Type B pancreatic cell (in vitro differentiated cells): ENCODE measurements at regions not wholly inside any gene's neighbourhood (a gene's known extent, or its start where the extent isn't known, plus 50 kb on each side); places are given as distances from the start of the nearest gene placed in this dataset.
A peak's percentile ranks its signal among the peaks of the same experiment; 100 is the strongest.

Source experiments
- DNase-seq: peaks from one replicate; pipeline ENCODE4 v3.0.0; 2021; ENCODE audit warnings: mixed read lengths; ENCODE audit not compliant: unreplicated experiment; ENCODE audit errors: extremely low spot score
- H3K27ac Mint-ChIP-seq: 2 replicates; pipeline ENCODE4 v1.8.0; 2021; ENCODE audit warnings: mild to moderate bottlenecking, mixed read lengths
- H3K27me3 Mint-ChIP-seq: 2 replicates; pipeline ENCODE4 v1.8.0; 2021; ENCODE audit warnings: mixed read lengths
- H3K36me3 Mint-ChIP-seq: 2 replicates; pipeline ENCODE4 v1.8.0; 2021; ENCODE audit warnings: mixed read lengths
- H3K4me1 Mint-ChIP-seq: one replicate; pipeline ENCODE4 v1.8.0; 2021; ENCODE audit warnings: mixed read lengths; ENCODE audit not compliant: unreplicated experiment
- H3K4me3 Mint-ChIP-seq: 2 replicates; pipeline ENCODE4 v1.8.0; 2021; ENCODE audit warnings: mild to moderate bottlenecking, mixed read lengths
- H3K9me3 Mint-ChIP-seq: 2 replicates; pipeline ENCODE4 v1.8.0; 2021; ENCODE audit warnings: mixed read lengths
- TF ChIP-seq, protein P1 (sequence below): fragments of 200-600 bp; sonication (generic); conservative IDR thresholded peaks from 2 replicates; pipeline ENCODE4 v1.5.0; 2021; ENCODE audit warnings: antibody characterized with exemption, mild to moderate bottlenecking

DNA sequence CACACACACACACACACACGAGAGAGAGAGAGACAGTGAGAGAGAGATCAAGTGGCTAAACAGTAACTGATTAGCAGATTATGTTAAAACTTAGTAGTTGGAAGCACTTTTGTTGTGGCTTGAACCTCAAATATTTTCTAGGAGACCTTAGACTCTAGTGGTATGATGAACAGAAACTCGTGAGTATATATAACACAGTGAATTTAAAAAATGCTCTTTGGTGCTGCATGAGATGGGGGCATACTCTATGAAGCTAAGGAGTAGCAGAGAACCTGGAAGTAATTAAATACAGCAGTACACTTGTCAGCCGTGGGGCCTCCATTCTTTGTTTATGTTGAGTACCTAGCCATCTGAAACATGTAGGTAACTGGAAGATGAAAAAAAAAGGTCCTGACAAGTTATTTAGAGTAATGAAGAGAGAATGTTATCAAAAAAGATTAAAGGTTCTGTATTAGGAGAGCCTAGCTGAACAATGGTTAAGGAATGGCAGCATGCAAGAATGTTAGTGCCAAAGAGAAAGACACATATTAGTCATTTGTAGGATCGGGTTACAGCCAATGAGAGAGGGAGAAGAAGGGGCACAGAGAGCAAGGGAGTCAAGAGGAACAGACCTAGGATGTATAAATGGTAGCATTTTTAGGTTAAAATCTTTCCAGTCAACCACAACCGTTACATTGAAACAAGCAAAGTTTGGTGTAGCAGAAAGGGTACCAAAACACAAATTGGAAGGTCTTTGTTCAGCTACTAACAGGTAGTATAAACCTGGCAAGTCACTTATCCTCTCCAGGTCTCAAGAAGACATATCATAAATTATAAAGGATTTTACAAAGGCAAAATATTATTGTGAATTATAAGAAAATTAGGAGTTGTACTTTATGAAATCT, 316.7 kb upstream of the DIPK2B start:
- DNase-seq = no peak
- Mint-ChIP-seq H3K9me3 (no peaks in the 10 kb centered on the region), H3K27ac (no peak overlapping the region), H3K27me3 (no peaks in the 10 kb centered on the region), H3K4me1 (peaks cover 16% of the 10 kb centered on the region), H3K36me3 (no peaks in the 10 kb centered on the region), H3K4me3 (no peak overlapping the region)
- TF ChIP-seq, protein P1, sequence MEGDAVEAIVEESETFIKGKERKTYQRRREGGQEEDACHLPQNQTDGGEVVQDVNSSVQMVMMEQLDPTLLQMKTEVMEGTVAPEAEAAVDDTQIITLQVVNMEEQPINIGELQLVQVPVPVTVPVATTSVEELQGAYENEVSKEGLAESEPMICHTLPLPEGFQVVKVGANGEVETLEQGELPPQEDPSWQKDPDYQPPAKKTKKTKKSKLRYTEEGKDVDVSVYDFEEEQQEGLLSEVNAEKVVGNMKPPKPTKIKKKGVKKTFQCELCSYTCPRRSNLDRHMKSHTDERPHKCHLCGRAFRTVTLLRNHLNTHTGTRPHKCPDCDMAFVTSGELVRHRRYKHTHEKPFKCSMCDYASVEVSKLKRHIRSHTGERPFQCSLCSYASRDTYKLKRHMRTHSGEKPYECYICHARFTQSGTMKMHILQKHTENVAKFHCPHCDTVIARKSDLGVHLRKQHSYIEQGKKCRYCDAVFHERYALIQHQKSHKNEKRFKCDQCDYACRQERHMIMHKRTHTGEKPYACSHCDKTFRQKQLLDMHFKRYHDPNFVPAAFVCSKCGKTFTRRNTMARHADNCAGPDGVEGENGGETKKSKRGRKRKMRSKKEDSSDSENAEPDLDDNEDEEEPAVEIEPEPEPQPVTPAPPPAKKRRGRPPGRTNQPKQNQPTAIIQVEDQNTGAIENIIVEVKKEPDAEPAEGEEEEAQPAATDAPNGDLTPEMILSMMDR = no peak

DNA sequence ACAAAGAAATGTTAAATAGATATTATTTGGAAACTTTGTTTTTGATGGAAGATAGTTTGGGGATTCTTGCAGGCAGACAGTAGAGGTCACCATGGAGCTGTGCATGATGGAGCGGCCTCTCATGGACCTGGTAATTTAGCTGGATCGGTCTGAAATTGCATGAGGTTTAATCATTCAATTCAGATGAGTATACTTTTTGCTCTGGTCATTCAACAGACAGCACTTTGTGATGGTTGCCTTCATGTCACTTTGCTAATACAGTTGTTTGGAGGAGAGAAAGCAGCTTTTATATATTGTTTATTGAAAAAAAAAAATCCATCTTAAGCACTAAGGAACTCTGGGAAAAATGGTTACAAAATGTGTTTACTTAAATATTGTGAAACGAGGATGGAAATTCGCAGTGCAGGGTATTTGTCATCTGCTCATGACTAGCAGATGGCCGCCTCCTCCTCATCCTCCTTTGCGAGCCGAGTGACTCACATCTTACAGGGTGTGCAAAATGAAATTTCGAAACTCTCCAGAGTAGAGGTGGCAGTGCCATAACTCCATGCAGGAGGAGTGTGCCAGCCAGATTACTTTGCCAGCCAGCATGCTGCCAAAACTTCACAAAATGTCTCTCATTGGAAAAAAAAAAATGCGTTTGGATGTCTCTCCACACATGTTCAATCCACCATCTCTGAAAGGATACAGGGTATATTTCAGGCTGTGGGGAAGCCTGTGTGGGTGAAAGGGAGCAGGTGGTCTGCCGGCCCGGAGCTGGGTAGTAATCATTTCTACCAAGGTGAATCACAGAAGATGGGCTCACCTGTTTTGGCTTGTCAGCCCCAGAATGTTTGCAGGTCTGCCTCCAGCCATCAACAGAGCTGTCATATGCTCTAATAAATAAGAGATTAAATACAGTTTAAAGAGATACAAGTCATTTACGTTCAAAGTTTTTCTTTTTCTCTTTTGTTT, 314.9 kb upstream of the DIPK2B start:
- H3K27ac Mint-ChIP-seq = peak overlapping the region; percentile 54
- H3K4me3 Mint-ChIP-seq = peak overlapping the region; percentile 48
- H3K9me3 Mint-ChIP-seq = no peaks in the 10 kb centered on the region
- no peaks in the 10 kb centered on the region for H3K27me3 Mint-ChIP-seq
- TF ChIP-seq, protein P1 = peak; percentile 68
- H3K4me1 Mint-ChIP-seq = peaks cover 16% of the 10 kb centered on the region
- H3K36me3 Mint-ChIP-seq = no peaks in the 10 kb centered on the region
- DNase-seq = no peak

DNA sequence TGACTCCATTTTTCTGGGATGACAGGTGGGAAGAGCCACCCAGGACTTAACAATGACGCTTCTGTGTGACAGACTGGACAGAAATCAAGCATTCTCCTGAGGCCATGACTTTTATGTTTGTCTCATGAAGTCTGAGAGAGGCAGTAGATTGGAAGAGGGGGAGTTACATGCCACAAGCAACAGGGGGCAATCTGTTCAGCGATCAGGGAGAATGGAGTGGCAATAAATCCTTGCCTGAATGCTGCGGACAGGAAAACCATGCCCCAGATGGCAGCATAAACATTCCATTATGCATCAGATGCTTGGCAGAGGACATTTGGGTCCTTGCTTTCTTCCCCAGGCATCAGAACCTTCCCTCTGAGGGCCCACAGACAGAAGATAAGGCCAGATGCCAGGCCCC, 312.4 kb upstream of the DIPK2B start:
- no peak for DNase-seq
- Mint-ChIP-seq H3K9me3 (peaks cover 6% of the 10 kb centered on the region), H3K36me3 (no peaks in the 10 kb centered on the region), H3K4me3 (no peak overlapping the region), H3K27me3 (no peaks in the 10 kb centered on the region), H3K4me1 (peaks cover 16% of the 10 kb centered on the region), H3K27ac (no peak overlapping the region)
- TF ChIP-seq, protein P1 = no peak

DNA sequence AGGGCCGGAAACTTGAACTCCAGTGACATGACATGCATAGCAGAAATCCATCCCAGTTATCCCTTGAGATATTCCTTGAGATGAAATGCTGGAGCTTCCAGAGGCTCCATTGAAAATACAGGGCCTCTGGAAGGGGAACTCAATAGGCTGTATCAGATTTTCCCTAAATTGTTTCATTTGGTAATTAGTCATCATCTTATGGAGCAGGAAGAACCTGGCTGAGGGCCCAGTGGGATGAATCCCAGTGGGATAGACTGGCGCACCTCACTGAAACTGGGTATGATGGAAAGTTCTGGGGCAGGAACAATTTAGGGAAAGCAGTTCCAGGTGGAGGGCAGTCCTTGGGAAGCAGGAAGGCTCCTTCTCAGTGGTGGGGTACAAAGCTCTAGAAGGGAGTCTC, 307.8 kb upstream of the DIPK2B start:
- H3K4me3 Mint-ChIP-seq = no peak overlapping the region
- DNase-seq = no peak
- no peak overlapping the region for H3K27ac Mint-ChIP-seq
- H3K9me3 Mint-ChIP-seq = peaks cover 6% of the 10 kb centered on the region
- peaks cover 17% of the 10 kb centered on the region for H3K4me1 Mint-ChIP-seq
- H3K27me3 Mint-ChIP-seq = no peaks in the 10 kb centered on the region
- H3K36me3 Mint-ChIP-seq = no peaks in the 10 kb centered on the region
- TF ChIP-seq, protein P1 = no peak

DNA sequence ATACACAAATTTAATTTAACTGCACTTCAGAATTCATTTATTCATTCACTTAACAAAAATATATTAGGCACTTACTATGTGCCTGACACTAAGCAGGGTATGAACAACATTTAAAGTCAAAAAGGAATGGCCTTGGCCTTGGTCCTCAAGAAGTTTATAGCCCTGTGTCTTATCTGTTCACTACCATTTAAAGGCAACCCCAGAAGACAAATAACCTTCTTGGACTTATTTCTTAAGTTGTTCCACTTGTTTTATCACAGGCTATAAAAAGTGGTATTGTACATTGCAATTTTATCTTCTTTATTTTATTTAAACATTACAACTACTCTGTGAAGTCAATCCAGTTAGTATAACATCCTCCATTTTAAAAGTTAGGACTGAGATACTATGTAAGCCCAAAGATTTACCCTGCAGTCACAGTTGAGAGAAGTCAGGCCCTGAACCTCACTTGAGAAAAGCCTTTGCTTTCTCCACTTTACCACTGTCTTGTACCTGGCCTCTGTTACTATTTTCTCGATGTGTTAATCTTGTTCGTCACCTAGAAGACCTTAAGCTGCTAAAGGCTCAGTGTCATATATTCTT, 305.6 kb upstream of the DIPK2B start:
- Mint-ChIP-seq H3K4me3 (no peak overlapping the region), H3K27ac (peak overlapping the region; percentile 78), H3K9me3 (peaks cover 6% of the 10 kb centered on the region)

More for the DNA sequence above, 305.6 kb upstream of the DIPK2B start:
- DNase-seq = no peak
- H3K4me1 Mint-ChIP-seq = peaks cover 15% of the 10 kb centered on the region
- no peaks in the 10 kb centered on the region for H3K27me3 Mint-ChIP-seq
- TF ChIP-seq, protein P1 = no peak
- H3K36me3 Mint-ChIP-seq = no peaks in the 10 kb centered on the region
